ENCODE measurements at regions not wholly inside any gene's neighbourhood (a gene's known extent, or its start where the extent isn't known, plus 50 kb on each side); places are given as distances from the start of the nearest gene placed in this dataset.
"Not testable (repeated sequence)": the region's sequence is repeated elsewhere in the genome, so short reads cannot be mapped to it uniquely, and the experiment has no call there.

GRCh38 chr11:34830648-34831047 lies 85.5 kb downstream of the APIP start:
- Mint-ChIP-seq H3K9me3 (no peaks in the 10 kb centered on the region), H3K27me3 (ENCODE audit: low read depth in 3 of 3) (peaks cover 0 to 8% (median 2%) of the 10 kb centered on the region in 3 donors), H3K27ac (no peak overlapping the region), H3K36me3 (no peaks in the 10 kb centered on the region), H3K4me1 (no peaks in the 10 kb centered on the region), H3K4me3 (no peak overlapping the region)
- DNase-seq = no peak

DNA sequence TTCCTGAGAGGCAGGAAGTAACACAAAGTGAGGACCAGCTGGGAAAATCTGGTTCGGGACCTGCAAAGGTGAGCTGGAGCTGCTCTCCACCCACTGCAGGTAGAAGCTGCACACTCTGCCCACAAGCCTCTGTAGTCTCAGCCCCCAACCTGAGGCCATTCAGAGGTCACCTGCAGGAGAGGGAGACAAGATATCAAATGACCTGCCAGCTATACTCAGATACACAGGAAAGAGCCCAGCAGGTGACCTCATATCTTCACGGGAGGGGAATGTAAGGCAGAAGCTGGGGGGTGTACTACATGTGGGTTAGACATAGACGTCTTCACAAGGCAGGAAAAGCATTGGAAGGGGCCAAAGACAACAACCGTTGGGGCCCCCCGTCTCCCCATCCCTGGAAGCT lies 86.1 kb downstream of the APIP start:
- no peak for DNase-seq
- Mint-ChIP-seq H3K9me3 (no peaks in the 10 kb centered on the region), H3K4me1 (no peaks in the 10 kb centered on the region), H3K27me3 (ENCODE audit: low read depth in 3 of 3) (peaks cover 0 to 8% (median 2%) of the 10 kb centered on the region in 3 donors), H3K36me3 (no peaks in the 10 kb centered on the region), H3K4me3 (no peak overlapping the region), H3K27ac (no peak overlapping the region)

DNA sequence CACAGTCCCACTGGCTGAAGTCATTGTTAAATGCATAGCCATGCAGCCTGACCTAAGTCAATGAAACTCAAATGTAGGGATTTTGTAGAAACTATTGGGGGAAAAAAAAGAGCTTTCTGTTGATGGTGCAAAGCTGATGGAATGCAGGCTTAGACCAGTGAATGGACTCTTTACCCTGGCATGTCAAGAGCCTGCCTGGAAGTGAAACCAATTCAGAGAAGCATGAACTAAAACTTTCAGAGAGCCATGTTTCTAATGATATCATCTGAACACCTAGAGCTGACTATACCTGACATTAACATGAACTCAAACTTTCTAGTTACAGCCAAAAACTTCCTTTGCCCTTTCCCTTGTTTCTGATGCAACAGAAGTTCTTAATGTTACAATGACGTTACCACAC lies 89.0 kb downstream of the APIP start:
- Mint-ChIP-seq H3K4me1 (no peaks in the 10 kb centered on the region), H3K27ac (no peak overlapping the region), H3K36me3 (no peaks in the 10 kb centered on the region), H3K4me3 (no peak overlapping the region), H3K9me3 (no peaks in the 10 kb centered on the region), H3K27me3 (ENCODE audit: low read depth in 3 of 3) (peaks cover 0 to 8% (median 2%) of the 10 kb centered on the region in 3 donors)
- DNase-seq = no peak

GRCh38 chr11:34826384-34826726 lies 89.8 kb downstream of the APIP start:
- Mint-ChIP-seq H3K36me3 (no peaks in the 10 kb centered on the region), H3K27ac (no peak overlapping the region), H3K27me3 (ENCODE audit: low read depth in 3 of 3) (peaks cover 0 to 10% (median 2%) of the 10 kb centered on the region in 3 donors), H3K9me3 (no peaks in the 10 kb centered on the region), H3K4me1 (no peaks in the 10 kb centered on the region), H3K4me3 (no peak overlapping the region)
- DNase-seq = no peak

DNA sequence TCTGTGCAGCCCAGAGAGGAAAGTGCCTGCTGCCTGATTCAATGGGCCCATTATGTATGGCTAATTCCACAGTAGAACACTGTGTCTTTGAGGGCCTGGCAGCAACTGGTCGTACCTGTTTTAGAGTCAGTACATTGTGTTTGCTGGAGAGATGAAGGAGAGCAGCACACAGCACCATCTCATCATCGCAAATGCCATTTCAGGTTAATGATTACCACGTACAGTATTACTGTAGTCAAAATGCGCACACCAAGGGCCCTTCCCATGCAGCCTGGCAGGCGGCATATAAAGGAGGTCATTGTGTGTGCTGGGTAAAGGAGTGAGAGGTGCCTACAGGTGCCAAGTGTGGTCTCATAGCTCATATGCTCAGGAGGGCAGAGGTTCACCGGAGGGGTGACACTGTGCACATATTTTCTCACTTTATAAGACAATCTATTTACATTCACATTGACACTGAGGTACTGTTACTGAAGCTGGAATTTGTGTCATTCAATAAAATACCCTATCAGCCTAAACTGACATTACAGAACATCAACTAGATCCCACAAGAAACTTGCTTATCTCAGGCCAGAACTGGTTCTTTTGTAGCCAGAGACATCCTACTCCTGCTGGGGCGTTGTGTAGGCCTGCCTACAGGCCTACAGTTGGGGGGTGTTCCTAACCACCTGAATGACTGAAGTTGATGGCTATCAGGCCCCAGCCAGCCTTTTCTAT lies 90.4 kb downstream of the APIP start:
- Mint-ChIP-seq H3K27me3 (ENCODE audit: low read depth in 3 of 3) (peaks cover 0 to 10% (median 2%) of the 10 kb centered on the region in 3 donors), H3K36me3 (no peaks in the 10 kb centered on the region), H3K27ac (no peak overlapping the region)

GRCh38 chr11:34825315-34825669 lies 90.9 kb downstream of the APIP start:
- Mint-ChIP-seq H3K9me3 (no peaks in the 10 kb centered on the region), H3K27ac (no peak overlapping the region), H3K27me3 (ENCODE audit: low read depth in 3 of 3) (peaks cover 0 to 8% (median 2%) of the 10 kb centered on the region in 3 donors), H3K36me3 (no peaks in the 10 kb centered on the region), H3K4me1 (peaks cover 0 to 4% of the 10 kb centered on the region in 2 donors), H3K4me3 (no peak overlapping the region)
- DNase-seq = no peak

More for the DNA sequence above, 90.4 kb downstream of the APIP start:
- no peak for DNase-seq
- Mint-ChIP-seq H3K4me1 (no peaks in the 10 kb centered on the region), H3K4me3 (no peak overlapping the region), H3K9me3 (no peaks in the 10 kb centered on the region)

- no peak for DNase-seq
- Mint-ChIP-seq H3K27ac (no peak overlapping the region), H3K36me3 (no peaks in the 10 kb centered on the region), H3K4me3 (no peak overlapping the region), H3K4me1 (peaks cover 0 to 12% of the 10 kb centered on the region in 2 donors), H3K9me3 (no peaks in the 10 kb centered on the region), H3K27me3 (ENCODE audit: low read depth in 3 of 3) (peaks cover 0 to 2% (median 2%) of the 10 kb centered on the region in 3 donors)
Measured at GRCh38 chr11:34824425-34824824, 91.8 kb downstream of the APIP start.

DNA sequence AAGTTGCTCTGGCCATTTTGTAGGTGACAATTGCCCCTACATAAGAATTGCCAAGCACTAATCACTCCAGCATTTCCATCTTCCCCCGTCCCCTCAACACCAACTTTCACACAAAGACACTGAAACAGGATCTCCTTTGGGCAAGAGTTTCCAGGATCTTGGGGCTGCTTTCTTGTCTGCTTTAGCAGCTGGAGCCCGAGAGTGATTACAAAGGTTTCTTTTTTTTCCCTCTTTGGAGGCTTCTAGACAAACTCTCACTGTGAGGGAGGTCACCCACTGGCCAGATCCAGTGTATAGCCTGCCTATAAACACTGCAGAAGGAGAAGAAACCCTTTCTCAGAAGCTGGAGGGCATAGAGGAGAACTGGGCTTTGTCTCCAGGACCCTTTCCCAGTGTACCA lies 92.5 kb downstream of the APIP start:
- no peak overlapping the region for H3K27ac Mint-ChIP-seq
- H3K36me3 Mint-ChIP-seq = no peaks in the 10 kb centered on the region
- H3K4me1 Mint-ChIP-seq = peaks cover 0 to 12% of the 10 kb centered on the region in 2 donors
- no peak overlapping the region for H3K4me3 Mint-ChIP-seq
- H3K9me3 Mint-ChIP-seq = no peaks in the 10 kb centered on the region
- no peak for DNase-seq
- peaks cover 0 to 2% (median 2%) of the 10 kb centered on the region in 3 donors for H3K27me3 Mint-ChIP-seq (ENCODE audit: low read depth in 3 of 3)

GRCh38 chr11:34823197-34823596 lies 93.0 kb downstream of the APIP start:
- Mint-ChIP-seq H3K27ac (no peak overlapping the region), H3K4me1 (peaks cover 0 to 12% of the 10 kb centered on the region in 2 donors), H3K36me3 (no peaks in the 10 kb centered on the region), H3K9me3 (no peaks in the 10 kb centered on the region), H3K4me3 (no peak overlapping the region), H3K27me3 (ENCODE audit: low read depth in 3 of 3) (peaks cover 0 to 2% (median 2%) of the 10 kb centered on the region in 3 donors)
- DNase-seq = no peak

DNA sequence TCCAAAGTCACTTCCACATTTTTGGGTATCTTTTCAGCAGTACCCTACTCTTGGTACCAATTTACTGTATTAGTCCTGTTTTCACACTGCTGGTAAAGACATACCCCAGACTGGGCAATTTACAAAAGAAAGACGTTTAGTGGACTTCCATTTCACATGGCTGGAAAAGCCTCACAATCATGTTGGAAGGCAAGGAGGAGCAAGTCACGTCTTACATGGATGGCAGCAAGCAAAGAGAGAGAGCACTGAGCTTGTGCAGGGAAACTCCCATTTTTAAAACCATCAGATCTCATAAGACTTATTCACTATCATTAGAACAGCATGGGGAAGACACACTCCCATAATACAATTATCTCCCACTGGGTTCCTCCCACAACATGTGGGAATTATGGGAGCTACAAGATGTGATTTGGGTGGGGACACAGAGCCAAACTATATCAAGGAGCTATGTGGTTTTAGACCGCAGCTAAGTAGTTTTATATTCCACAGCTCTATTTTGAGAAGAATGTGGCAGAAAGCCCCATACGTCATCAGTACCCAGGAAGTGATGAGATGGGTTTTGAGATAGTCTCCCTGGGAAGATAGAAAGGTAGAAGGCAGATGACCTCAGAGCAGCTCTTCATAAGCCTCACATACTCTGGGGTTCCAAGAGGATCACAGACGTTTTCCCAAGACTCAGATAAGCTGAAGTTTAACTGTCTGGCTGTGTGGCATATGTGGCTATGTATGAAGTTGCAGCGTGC lies 96.3 kb downstream of the APIP start:
- peaks cover 0 to 5% (median 0%) of the 10 kb centered on the region in 6 donors for H3K9me3 Mint-ChIP-seq
- H3K36me3 Mint-ChIP-seq = no peaks in the 10 kb centered on the region
- peaks cover 0 to 12% of the 10 kb centered on the region in 2 donors for H3K4me1 Mint-ChIP-seq
- DNase-seq = peak in 2 of 3 donors; percentile 8 to 22
- H3K27me3 Mint-ChIP-seq (ENCODE audit: low read depth in 3 of 3) = peaks cover 0 to 7% (median 1%) of the 10 kb centered on the region in 3 donors
- no peak overlapping the region for H3K27ac Mint-ChIP-seq
- H3K4me3 Mint-ChIP-seq = no peak overlapping the region

DNA sequence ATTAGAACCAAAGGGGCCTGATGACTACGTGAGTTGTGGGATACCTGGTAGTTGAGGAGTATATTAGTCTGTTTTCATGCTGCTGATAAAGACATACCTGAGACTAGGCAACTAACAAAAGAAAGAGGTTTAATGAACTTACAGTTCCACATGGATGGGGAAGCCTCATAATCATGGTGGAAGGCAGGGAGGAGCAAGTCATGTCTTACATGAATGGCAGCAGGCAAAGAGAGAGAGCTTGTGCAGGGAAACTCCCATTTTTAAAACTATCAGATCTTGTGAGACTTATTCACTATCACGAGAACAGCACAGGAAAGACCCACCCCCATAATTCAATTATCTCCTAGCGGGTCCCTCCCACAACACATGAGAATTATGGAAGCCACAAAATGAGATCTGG lies 98.4 kb downstream of the APIP start:
- not testable (repeated sequence) for H3K27me3 Mint-ChIP-seq (ENCODE audit: low read depth in 3 of 3); H3K36me3 Mint-ChIP-seq; H3K9me3 Mint-ChIP-seq; DNase-seq; H3K4me3 Mint-ChIP-seq; H3K27ac Mint-ChIP-seq
- peaks cover 0 to 12% of the 10 kb centered on the region in 2 donors for H3K4me1 Mint-ChIP-seq

GRCh38 chr11:34816698-34817213 lies 99.4 kb downstream of the APIP start:
- Mint-ChIP-seq H3K4me1 (peaks cover 0 to 12% of the 10 kb centered on the region in 2 donors), H3K4me3 (no peak overlapping the region), H3K9me3 (peaks cover 7 to 18% (median 14%) of the 10 kb centered on the region in 6 donors), H3K36me3 (peaks cover 3 to 8% (median 7%) of the 10 kb centered on the region in 3 donors), H3K27me3 (ENCODE audit: low read depth in 3 of 3) (peaks cover 0 to 8% (median 8%) of the 10 kb centered on the region in 3 donors), H3K27ac (no peak overlapping the region)
- no peak for DNase-seq

DNA sequence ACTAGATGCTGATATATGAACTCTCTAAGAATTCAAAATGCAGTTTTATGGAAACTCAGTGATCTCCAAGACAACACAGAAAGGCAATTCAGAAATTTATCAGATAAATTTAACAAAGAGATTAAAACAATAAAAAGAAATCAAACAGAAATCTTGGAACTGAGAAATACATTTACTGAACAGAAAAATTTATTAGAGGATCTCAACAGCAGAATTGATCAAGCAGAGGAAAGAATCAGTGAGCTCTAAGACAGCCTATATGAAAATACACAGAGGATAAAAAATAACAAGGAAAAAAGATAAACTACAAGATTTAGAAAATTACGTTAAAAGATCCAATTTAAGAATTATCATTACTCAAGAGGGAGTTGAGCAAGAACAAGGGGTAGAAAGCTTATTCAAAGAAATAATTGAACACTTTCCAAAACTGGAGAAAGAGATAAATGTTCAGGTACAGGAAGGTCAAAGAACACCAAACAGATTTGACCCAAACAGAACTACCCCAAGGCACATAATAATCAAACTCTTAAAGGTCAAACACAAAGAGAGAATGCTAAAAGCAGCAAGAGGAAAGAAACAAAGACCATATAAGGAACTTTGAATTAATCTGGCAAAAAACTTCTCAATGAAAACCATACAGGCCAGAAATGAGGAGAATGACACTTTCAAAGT lies 103.1 kb downstream of the APIP start:
- H3K27me3 Mint-ChIP-seq (ENCODE audit: low read depth in 3 of 3) = peaks cover 3 to 10% (median 7%) of the 10 kb centered on the region in 3 donors
- H3K36me3 Mint-ChIP-seq = peaks cover 3 to 13% (median 10%) of the 10 kb centered on the region in 3 donors
- no peaks in the 10 kb centered on the region for H3K4me1 Mint-ChIP-seq
- H3K27ac Mint-ChIP-seq = no peak overlapping the region
- DNase-seq = no peak
- no peak overlapping the region for H3K4me3 Mint-ChIP-seq
- H3K9me3 Mint-ChIP-seq = peaks cover 10 to 44% (median 21%) of the 10 kb centered on the region in 6 donors

DNA sequence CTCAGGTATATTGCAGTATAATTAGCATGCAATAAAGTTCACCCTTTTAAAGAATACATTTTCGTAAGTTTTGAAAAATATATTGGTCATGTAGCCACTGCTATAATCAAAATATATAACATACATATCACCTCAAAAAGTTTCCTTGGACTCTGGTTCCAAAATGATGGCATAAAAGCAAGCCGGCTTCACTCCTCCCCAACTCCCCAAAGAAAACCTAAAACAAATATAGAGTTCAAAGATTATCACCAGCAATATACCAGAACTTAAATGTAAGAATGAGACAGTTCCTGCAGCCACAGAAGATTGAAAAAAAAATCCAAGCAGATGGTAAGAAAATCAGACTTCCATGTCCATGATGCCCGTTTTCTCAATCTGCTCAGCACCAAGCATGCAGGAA lies 104.3 kb downstream of the APIP start:
- no peak overlapping the region for H3K27ac Mint-ChIP-seq
- no peak overlapping the region for H3K4me3 Mint-ChIP-seq
- no peaks in the 10 kb centered on the region for H3K4me1 Mint-ChIP-seq
- no peak for DNase-seq
- H3K9me3 Mint-ChIP-seq = peaks cover 10 to 44% (median 20%) of the 10 kb centered on the region in 6 donors
- peaks cover 6 to 10% (median 6%) of the 10 kb centered on the region in 3 donors for H3K27me3 Mint-ChIP-seq (ENCODE audit: low read depth in 3 of 3)
- peaks cover 3 to 13% (median 10%) of the 10 kb centered on the region in 3 donors for H3K36me3 Mint-ChIP-seq
